ENCODE measurements at regions not wholly inside any gene's neighbourhood (a gene's known extent, or its start where the extent isn't known, plus 50 kb on each side); places are given as distances from the start of the nearest gene placed in this dataset.

DNA sequence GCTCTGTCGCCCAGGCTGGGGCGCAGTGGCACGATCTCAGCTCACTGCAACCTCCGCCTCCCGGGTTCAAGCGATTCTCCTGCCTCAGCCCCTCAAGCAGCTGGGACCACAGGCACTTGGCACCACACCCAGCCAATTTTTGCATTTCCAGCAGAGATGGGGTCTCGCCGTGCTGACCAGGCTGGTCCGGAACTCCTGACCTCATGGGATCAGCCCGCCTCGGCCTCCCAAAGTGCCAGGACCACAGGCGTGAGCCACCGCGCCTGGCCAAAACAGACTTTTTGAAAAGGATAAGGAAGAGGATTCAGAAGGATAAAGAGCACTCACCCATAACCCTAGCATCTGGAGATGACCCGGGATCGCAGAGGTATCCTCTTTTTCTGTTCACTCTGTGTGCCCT is 224.5 kb upstream of the AGTR2 start:
- H3K27ac ChIP-seq (ENCODE audit: low read depth, low read length), result no peak overlapping the region
- CTCF ChIA-PET, result no interaction called here
- BruUV-seq (replicated peaks), result no TSS peak
- no peaks in the 10 kb centered on the region for H3K27me3 ChIP-seq (ENCODE audit: insufficient read depth, low read length)
- RAD21 ChIA-PET (ENCODE audit: low non-redundant PET in 1 of 2, low total read pairs in 2 of 2, uncharacterized antibody in 2 of 2, unreplicated experiment in 2 of 2), result no interaction called here
- no peak overlapping the region for H3K9ac ChIP-seq (ENCODE audit: low read length)
- H3K79me2 ChIP-seq (ENCODE audit: insufficient read depth, low read length), result peaks cover 55% of the 10 kb centered on the region
- DNase-seq (ENCODE audit: low read depth, low spot score) (no peak), ATAC-seq (no peak)
- H3K4me2 ChIP-seq (ENCODE audit: low read length), result no peak overlapping the region
- intact Hi-C loops (cut with micrococcal nuclease), result no loop called here
- H2AFZ ChIP-seq (ENCODE audit: low read depth, low read length, poor library complexity, severe bottlenecking), result no peak overlapping the region
- H3K9me3 ChIP-seq (ENCODE audit: control insufficient read depth in 1 of 2, insufficient read depth in 1 of 2, low read depth in 1 of 2, low read length in 2 of 2), result no peaks in the 10 kb centered on the region
- H4K20me1 ChIP-seq (ENCODE audit: insufficient read depth), result no peaks in the 10 kb centered on the region
- POLR2A ChIA-PET, result no interaction called here
- no peaks in the 10 kb centered on the region for H3K4me1 ChIP-seq (ENCODE audit: control insufficient read depth in 1 of 2, insufficient read depth in 2 of 2, low read length in 2 of 2)
- H3K9me2 ChIP-seq (ENCODE audit: insufficient read depth), result no peaks in the 10 kb centered on the region
- no peak overlapping the region for H3K4me3 ChIP-seq (replicated peaks in 1 of 2; ENCODE audit: low read depth in 1 of 2, low read length in 2 of 2)
- TF ChIP-seq, protein P1, sequence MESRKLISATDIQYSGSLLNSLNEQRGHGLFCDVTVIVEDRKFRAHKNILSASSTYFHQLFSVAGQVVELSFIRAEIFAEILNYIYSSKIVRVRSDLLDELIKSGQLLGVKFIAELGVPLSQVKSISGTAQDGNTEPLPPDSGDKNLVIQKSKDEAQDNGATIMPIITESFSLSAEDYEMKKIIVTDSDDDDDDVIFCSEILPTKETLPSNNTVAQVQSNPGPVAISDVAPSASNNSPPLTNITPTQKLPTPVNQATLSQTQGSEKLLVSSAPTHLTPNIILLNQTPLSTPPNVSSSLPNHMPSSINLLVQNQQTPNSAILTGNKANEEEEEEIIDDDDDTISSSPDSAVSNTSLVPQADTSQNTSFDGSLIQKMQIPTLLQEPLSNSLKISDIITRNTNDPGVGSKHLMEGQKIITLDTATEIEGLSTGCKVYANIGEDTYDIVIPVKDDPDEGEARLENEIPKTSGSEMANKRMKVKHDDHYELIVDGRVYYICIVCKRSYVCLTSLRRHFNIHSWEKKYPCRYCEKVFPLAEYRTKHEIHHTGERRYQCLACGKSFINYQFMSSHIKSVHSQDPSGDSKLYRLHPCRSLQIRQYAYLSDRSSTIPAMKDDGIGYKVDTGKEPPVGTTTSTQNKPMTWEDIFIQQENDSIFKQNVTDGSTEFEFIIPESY (IDR thresholded peaks at IDR 0.05; ENCODE audit: extremely low read depth, insufficient replicate concordance, low read length), result no peak
- TF ChIP-seq YY1 (IDR thresholded peaks at IDR 0.05; ENCODE audit: extremely low read depth, insufficient replicate concordance, low read depth, low read length) (no peak), TCF7L2 (IDR thresholded peaks at IDR 0.05; ENCODE audit: borderline replicate concordance, extremely low read depth, insufficient read depth, insufficient read length) (no peak), ELF1 (IDR thresholded peaks at IDR 0.05; ENCODE audit: borderline replicate concordance, low read depth) (no peak), ZFX (IDR thresholded peaks at IDR 0.05) (no peak), EZH2 (IDR thresholded peaks at IDR 0.05) (no peak), POLR2A (IDR thresholded peaks at IDR 0.05; ENCODE audit: borderline replicate concordance, extremely low read depth, insufficient read depth, insufficient read length) (no peak), ZNF274 (IDR thresholded peaks at IDR 0.05; ENCODE audit: low read depth, low read length) (no peak), CBX3 (IDR thresholded peaks at IDR 0.05; ENCODE audit: low read depth) (no peak), RAD21 (IDR thresholded peaks at IDR 0.05; ENCODE audit: low read depth) (no peak), SIN3A (IDR thresholded peaks at IDR 0.05; ENCODE audit: low read depth) (no peak), SP1 (IDR thresholded peaks at IDR 0.05; ENCODE audit: low read depth) (no peak), JUND (IDR thresholded peaks at IDR 0.05) (no peak), FOSL1 (IDR thresholded peaks at IDR 0.05; ENCODE audit: low read depth) (no peak), POLR2AphosphoS5 (IDR thresholded peaks at IDR 0.05; ENCODE audit: low read depth, low read length) (no peak), SRF (IDR thresholded peaks at IDR 0.05; ENCODE audit: low read depth) (no peak)
- TF ChIP-seq, protein P2, sequence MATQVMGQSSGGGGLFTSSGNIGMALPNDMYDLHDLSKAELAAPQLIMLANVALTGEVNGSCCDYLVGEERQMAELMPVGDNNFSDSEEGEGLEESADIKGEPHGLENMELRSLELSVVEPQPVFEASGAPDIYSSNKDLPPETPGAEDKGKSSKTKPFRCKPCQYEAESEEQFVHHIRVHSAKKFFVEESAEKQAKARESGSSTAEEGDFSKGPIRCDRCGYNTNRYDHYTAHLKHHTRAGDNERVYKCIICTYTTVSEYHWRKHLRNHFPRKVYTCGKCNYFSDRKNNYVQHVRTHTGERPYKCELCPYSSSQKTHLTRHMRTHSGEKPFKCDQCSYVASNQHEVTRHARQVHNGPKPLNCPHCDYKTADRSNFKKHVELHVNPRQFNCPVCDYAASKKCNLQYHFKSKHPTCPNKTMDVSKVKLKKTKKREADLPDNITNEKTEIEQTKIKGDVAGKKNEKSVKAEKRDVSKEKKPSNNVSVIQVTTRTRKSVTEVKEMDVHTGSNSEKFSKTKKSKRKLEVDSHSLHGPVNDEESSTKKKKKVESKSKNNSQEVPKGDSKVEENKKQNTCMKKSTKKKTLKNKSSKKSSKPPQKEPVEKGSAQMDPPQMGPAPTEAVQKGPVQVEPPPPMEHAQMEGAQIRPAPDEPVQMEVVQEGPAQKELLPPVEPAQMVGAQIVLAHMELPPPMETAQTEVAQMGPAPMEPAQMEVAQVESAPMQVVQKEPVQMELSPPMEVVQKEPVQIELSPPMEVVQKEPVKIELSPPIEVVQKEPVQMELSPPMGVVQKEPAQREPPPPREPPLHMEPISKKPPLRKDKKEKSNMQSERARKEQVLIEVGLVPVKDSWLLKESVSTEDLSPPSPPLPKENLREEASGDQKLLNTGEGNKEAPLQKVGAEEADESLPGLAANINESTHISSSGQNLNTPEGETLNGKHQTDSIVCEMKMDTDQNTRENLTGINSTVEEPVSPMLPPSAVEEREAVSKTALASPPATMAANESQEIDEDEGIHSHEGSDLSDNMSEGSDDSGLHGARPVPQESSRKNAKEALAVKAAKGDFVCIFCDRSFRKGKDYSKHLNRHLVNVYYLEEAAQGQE (IDR thresholded peaks at IDR 0.05; ENCODE audit: low read depth), result no peak
- TF ChIP-seq, protein P3, sequence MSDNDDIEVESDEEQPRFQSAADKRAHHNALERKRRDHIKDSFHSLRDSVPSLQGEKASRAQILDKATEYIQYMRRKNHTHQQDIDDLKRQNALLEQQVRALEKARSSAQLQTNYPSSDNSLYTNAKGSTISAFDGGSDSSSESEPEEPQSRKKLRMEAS (IDR thresholded peaks at IDR 0.05), result no peak
- TF ChIP-seq, protein P4, sequence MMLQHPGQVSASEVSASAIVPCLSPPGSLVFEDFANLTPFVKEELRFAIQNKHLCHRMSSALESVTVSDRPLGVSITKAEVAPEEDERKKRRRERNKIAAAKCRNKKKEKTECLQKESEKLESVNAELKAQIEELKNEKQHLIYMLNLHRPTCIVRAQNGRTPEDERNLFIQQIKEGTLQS (IDR thresholded peaks at IDR 0.05), result no peak
- no peaks in the 10 kb centered on the region for H3K36me3 ChIP-seq (ENCODE audit: control insufficient read depth in 1 of 2, insufficient read depth in 2 of 2, low read length in 2 of 2)
